ENCODE measurements at regions not wholly inside any gene's neighbourhood (a gene's known extent, or its start where the extent isn't known, plus 50 kb on each side); places are given as distances from the start of the nearest gene placed in this dataset.

DNA sequence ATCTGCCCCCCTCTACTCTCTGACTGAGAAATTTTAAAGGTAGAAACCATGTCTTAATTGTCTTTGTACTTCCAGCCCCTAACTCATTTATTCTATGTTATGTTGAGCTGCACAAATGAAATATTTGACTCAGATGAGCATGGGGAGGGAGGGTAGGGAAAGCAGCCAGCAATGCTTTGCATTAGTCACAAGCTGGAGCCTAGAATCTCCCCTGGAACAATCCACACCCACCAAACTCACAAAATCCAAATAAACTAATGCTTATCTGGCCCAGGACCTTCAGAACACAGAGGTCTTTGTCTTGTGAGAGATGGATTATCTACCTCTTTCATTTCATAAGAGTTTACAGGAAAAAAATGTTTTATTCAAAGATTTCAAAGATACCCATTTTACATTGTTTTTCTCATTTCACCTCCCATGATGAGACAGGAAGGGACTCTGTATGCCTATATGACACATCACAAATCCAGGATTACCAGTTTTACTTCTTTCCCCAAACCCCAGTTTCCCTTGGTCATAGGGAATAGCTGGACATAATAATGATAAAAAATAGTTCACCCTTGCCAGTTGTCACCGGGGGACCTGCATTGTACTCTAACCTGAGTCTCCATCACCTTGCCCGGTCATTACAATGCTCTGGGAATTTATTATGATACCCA, 466.9 kb downstream of the KIF16B start:
- no peaks in the 10 kb centered on the region for H3K79me2 ChIP-seq
- no peaks in the 10 kb centered on the region for H3K9me3 ChIP-seq (ENCODE audit: low read depth)
- no peaks in the 10 kb centered on the region for H3K36me3 ChIP-seq (replicated peaks; ENCODE audit: insufficient read depth, low read depth)
- no peaks in the 10 kb centered on the region for H3K9me2 ChIP-seq (replicated peaks; ENCODE audit: insufficient read depth)
- H2AFZ ChIP-seq: no peak overlapping the region
- no peak for DNase-seq (ENCODE audit: low spot score)
- no peak overlapping the region for H3K4me3 ChIP-seq
- no peaks in the 10 kb centered on the region for H3K27me3 ChIP-seq
- no peak overlapping the region for H3K4me2 ChIP-seq
- no peak overlapping the region for H3K27ac ChIP-seq
- TF ChIP-seq, protein P1, sequence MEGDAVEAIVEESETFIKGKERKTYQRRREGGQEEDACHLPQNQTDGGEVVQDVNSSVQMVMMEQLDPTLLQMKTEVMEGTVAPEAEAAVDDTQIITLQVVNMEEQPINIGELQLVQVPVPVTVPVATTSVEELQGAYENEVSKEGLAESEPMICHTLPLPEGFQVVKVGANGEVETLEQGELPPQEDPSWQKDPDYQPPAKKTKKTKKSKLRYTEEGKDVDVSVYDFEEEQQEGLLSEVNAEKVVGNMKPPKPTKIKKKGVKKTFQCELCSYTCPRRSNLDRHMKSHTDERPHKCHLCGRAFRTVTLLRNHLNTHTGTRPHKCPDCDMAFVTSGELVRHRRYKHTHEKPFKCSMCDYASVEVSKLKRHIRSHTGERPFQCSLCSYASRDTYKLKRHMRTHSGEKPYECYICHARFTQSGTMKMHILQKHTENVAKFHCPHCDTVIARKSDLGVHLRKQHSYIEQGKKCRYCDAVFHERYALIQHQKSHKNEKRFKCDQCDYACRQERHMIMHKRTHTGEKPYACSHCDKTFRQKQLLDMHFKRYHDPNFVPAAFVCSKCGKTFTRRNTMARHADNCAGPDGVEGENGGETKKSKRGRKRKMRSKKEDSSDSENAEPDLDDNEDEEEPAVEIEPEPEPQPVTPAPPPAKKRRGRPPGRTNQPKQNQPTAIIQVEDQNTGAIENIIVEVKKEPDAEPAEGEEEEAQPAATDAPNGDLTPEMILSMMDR (IDR thresholded peaks at IDR 0.05; ENCODE audit: poor library complexity): no peak
- TF ChIP-seq EZH2phosphoT487 (IDR thresholded peaks at IDR 0.05; ENCODE audit: low read depth, severe bottlenecking, unreplicated experiment) (no peak), EZH2 (IDR thresholded peaks at IDR 0.05; ENCODE audit: borderline replicate concordance) (no peak)
- WGBS (ENCODE audit: low lambda C conversion rate, missing lambda C conversion rate): 96% methylated on average over 2 of the region's 2 CpGs
- no peaks in the 10 kb centered on the region for H4K20me1 ChIP-seq (ENCODE audit: insufficient read depth, poor library complexity, severe bottlenecking)
- peaks cover 1% of the 10 kb centered on the region for H3K4me1 ChIP-seq (ENCODE audit: insufficient read depth)

DNA sequence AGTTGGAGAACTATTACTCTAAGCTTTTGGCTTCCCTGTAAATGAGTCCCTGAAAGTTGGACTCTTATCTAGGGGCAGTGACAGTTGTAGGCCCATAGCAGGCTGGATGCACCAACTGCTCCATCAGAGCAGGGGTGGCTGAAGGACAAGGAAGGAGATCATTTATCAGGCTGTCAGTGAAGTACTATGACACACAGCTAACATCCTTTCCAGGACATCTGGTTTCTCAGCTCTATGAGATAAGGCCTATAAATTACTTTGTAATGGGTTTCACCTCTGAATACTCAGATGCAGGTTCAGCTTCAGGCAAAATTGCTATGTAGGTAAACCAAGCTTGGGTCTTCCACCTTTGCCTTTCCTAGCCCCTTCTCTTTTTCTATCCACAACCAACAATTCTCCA, 468.5 kb downstream of the KIF16B start:
- Histone ChIP-seq H3K79me2 (no peaks in the 10 kb centered on the region), H3K4me3 (no peak overlapping the region), H4K20me1 (ENCODE audit: insufficient read depth, poor library complexity, severe bottlenecking) (no peaks in the 10 kb centered on the region), H3K36me3 (replicated peaks; ENCODE audit: insufficient read depth, low read depth) (no peaks in the 10 kb centered on the region), H3K27ac (no peak overlapping the region), H2AFZ (no peak overlapping the region), H3K27me3 (no peaks in the 10 kb centered on the region), H3K9me2 (replicated peaks; ENCODE audit: insufficient read depth) (no peaks in the 10 kb centered on the region), H3K9me3 (ENCODE audit: low read depth) (no peaks in the 10 kb centered on the region), H3K4me1 (ENCODE audit: insufficient read depth) (peaks cover under 1% of the 10 kb centered on the region), H3K4me2 (no peak overlapping the region)
- no peak for TF ChIP-seq EZH2phosphoT487 (IDR thresholded peaks at IDR 0.05; ENCODE audit: low read depth, severe bottlenecking, unreplicated experiment)
- TF ChIP-seq, protein P1 (IDR thresholded peaks at IDR 0.05; ENCODE audit: poor library complexity): no peak
- TF ChIP-seq EZH2 (IDR thresholded peaks at IDR 0.05; ENCODE audit: borderline replicate concordance): no peak
- DNase-seq (ENCODE audit: low spot score): no peak
